ENCODE measurements at regions not wholly inside any gene's neighbourhood (a gene's known extent, or its start where the extent isn't known, plus 50 kb on each side); places are given as distances from the start of the nearest gene placed in this dataset.
"Not testable (repeated sequence)": the region's sequence is repeated elsewhere in the genome, so short reads cannot be mapped to it uniquely, and the experiment has no call there.

GRCh38 chr7:145464287-145464686 lies 628.4 kb upstream of the TPK1 start:
- no peak for DNase-seq (ENCODE audit: low spot score)

DNA sequence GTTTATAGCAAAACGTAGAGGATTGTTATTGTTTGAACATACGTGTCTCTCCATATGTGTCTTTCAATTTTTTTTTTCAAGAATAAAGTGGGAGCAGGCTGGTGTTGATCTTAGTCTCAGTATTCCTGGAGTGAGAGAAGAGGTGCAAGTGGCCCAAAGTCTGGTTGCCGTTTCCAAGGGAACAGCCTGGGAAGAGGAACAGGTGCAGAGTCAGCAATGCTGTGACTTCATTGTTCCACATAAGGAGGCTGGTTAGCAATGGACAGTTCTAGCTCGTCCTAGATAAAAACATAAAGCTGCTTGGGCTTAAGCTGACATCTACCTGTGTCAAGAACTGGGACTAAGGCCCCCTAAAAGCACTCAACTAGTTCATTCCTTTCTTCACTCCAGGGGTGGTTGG lies 626.6 kb upstream of the TPK1 start:
- no peak for DNase-seq (ENCODE audit: low spot score)

GRCh38 chr7:145434811-145435210 lies 599.0 kb upstream of the TPK1 start:
- no peak for DNase-seq (ENCODE audit: low spot score)

- no peak for DNase-seq (ENCODE audit: low spot score)
These were observed 596.0 kb upstream of the TPK1 start for GRCh38 chr7:145431834-145432233.

GRCh38 chr7:145418481-145418880 lies 582.6 kb upstream of the TPK1 start:
- DNase-seq (ENCODE audit: low spot score) = not testable (repeated sequence)

DNA sequence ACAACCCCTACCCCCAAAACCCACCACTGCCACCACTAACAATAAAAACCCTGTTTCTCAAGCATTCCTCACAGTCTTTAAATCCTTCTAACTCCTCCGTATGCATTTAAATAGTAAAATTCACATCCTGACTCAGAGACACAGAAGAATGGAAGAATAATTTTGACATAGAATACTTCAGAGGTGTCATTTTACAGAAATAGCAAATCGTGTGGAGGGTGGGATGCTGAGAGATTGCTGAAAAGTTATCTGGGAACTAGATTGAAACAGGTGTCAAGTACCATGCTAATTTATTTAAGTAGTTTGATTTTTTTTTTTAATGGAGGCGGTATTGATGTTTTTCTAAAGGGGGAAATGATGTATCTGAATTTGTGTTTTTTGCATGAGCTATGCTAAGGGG lies 575.2 kb upstream of the TPK1 start:
- DNase-seq (ENCODE audit: low spot score) = no peak

GRCh38 chr7:145398758-145399157 lies 562.9 kb upstream of the TPK1 start:
- no peak for DNase-seq (ENCODE audit: low spot score)

DNA sequence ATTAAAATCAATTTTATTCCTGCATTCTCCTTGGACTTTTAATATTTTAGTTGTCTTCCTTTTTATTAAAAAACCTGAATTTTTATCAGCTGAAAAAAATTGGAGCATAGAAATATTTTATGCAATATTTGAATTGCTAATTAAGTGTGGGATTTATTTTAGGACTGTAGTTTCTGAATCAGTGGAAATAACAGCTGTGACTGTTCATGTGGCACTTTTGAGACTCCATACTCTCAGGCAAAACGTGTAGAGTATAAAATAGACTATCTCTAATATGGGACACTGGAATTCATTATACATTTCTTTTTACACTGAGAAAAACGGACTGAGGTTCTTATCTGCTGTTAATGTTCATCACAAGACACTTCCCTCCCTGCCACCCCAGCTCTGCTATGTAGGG lies 558.3 kb upstream of the TPK1 start:
- DNase-seq (ENCODE audit: low spot score) = no peak

DNA sequence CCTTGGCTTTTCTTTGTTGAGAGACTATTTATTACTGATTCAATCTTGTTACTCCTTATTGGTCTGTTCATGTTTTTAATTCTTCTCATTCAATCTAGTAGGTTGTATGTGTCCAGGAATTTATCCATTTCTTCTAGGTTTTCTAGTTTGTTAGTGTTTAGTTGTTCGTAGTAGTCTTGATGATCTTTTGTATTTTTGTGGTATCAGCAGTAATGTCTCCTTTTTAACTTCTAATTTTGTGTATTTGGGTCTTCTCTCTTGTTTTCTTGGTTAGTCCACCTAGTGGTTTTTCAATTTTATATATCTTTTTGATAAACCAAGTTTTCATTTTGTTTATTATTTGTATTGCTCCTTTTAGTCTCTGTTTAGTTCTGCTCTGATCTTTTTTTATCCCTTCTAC lies 546.9 kb upstream of the TPK1 start:
- DNase-seq (ENCODE audit: low spot score) = no peak

GRCh38 chr7:145378197-145378596 lies 542.3 kb upstream of the TPK1 start:
- DNase-seq (ENCODE audit: low spot score) = no peak

DNA sequence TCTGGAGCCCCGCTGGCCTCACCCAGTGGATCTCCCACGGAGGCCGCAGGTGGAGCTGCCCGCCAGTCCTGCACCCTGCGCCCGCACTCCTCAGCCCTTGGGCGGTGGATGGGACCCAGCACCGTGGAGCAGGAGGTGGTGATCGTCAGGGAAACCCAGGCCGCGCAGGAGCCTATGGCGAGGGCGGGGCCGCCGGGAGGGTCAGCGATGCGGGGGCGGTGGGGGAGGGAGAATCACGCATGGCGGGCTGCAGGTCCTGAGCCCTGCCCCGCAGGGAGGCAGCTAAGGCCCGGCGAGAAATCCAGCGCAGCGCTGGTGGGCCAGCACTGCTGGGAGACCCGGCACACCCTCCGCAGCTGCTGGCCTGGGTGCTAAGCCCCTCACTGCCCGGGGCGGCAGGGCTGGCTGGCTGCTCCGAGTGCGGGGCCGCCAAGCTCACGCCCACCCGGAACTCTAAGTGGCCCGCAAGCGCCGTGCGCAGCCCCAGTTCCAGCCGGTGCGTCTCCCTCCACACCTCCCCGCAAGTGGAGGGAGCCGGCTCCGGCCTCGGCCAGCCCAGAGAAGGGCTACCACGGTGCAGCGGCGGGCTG lies 524.8 kb upstream of the TPK1 start:
- no peak for DNase-seq (ENCODE audit: low spot score)

DNA sequence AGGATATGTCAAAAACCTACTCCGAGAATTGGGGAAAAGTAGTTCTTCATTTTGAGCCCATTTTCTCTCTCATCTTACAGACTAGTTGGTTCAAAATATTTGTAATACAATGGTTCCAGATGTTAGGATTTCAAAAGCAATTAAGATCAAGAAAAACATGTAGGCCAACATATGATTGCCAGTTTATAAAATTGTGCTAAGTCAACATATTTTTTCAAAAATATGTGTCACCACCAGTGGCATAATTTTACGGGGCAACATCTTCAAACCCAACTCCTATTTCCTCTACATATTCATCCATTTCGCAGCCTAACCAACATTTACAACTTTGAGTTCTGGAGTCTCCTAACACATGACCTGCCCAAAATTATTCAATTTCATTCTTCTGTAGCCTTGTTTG lies 514.5 kb upstream of the TPK1 start:
- no peak for DNase-seq (ENCODE audit: low spot score)

DNA sequence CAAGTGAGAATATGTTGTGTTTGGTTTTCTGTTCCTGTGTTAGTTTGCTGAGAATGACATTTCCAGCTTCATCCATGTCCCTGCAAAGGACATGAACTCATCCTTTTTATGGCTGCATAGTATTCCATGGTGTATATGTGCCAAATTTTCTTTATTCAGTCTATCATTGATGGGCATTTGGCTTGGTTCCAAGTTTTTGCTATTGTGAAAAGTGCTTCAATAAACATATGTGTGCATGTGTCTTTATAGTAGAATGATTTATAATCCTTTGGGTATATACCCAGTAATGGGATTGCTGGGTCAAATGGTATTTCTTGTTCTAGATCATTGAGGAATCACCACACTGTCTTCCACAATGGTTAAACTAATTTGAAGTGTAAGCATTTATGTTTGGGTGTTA lies 513.6 kb upstream of the TPK1 start:
- DNase-seq (ENCODE audit: low spot score) = not testable (repeated sequence)

- no peak for DNase-seq (ENCODE audit: low spot score)
These were observed 511.4 kb upstream of the TPK1 start for GRCh38 chr7:145347271-145347670.

DNA sequence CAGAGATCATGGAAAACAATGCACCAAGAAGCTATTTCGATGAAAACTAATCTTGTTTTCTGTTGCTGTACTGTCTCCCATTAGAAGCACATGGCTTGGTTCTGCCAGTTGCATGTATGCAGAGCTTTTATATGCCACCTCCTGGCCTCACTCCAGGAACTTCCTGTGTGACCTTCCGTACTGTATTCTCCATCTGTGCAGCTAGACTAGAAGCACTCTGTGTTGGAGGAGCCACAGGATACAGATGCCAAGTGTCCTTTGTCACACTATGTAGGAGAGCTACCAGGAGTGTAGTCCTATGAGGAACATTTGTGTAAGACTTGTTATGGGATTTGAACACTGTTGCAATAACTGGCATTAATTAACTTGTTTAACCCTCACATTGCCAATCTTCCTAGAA lies 503.5 kb upstream of the TPK1 start:
- no peak for DNase-seq (ENCODE audit: low spot score)

- DNase-seq (ENCODE audit: low spot score) = no peak
These were observed 495.7 kb upstream of the TPK1 start for GRCh38 chr7:145331522-145331921.

GRCh38 chr7:145331076-145331475 lies 495.2 kb upstream of the TPK1 start:
- DNase-seq (ENCODE audit: low spot score) = no peak

DNA sequence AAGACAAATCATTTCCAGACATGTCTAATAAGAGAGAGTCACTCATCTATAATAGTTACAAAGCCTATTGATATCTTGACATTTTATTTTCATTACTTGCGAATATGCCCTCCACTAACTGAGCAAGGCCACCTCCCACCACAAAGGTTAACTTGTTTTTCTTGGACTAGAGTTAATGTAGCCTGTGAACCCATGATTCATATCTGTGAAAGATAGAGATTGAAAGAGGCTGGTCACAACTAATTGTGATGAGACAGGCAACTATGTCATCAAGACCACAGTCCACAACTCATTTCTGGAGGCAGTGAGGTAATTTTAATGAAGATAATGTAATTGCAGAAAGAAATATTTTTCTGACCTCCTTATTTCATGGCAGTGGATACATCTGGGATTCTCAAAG lies 491.8 kb upstream of the TPK1 start:
- no peak for DNase-seq (ENCODE audit: low spot score)

- DNase-seq (ENCODE audit: low spot score) = no peak
These were observed 488.2 kb upstream of the TPK1 start for GRCh38 chr7:145324081-145324480.

GRCh38 chr7:145313551-145313950 lies 477.7 kb upstream of the TPK1 start:
- DNase-seq (ENCODE audit: low spot score) = no peak

GRCh38 chr7:145293754-145294153 lies 457.9 kb upstream of the TPK1 start:
- no peak for DNase-seq (ENCODE audit: low spot score)

GRCh38 chr7:145293228-145293701 lies 457.4 kb upstream of the TPK1 start:
- DNase-seq (ENCODE audit: low spot score) = no peak

- no peak for DNase-seq (ENCODE audit: low spot score)
These were observed 453.5 kb upstream of the TPK1 start for GRCh38 chr7:145289384-145289783.

DNA sequence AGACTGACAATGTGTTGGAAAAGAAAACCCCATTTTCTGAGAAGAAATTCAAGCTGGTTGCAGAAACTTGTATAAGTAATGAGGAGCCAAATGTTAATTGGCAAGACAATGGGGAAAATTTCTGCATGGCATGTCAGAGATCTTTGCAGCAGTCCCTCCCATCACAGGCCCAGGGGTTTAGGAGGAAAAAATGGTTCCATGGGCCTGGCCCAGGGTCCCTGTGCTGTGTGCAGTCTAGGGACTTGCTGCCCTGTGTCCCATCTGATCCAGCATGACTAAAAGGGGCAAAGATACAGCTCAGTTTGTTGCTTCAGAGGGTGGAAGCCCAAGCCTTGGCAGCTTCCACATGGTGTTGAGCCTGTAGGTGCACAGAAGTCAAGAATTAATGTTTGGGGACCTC lies 440.3 kb upstream of the TPK1 start:
- DNase-seq (ENCODE audit: low spot score) = no peak

All from ecto neural progenitor cell (in vitro differentiated cells).